Sigmoid colon (tissue), 6 donors: ENCODE measurements at regions not wholly inside any gene's neighbourhood (a gene's known extent, or its start where the extent isn't known, plus 50 kb on each side); places are given as distances from the start of the nearest gene placed in this dataset.

Source experiments
- DNase-seq: peaks from one replicate; pipeline ENCODE4 v3.0.0-alpha.2; 2019
- H3K27ac ChIP-seq, 4 donors: fragments of 200-600 bp; sonication (generic); one replicate each; pipeline ENCODE4 v1.5.1; 2016 to 2019; ENCODE audit warnings: mild to moderate bottlenecking in 1 of 4
- H3K27me3 ChIP-seq, 3 donors: fragments of 200-600 bp; sonication (generic); one replicate each; pipeline ENCODE4 v1.5.1; 2019; ENCODE audit warnings: mild to moderate bottlenecking in 1 of 3
- H3K36me3 ChIP-seq, 4 donors: fragments of 200-600 bp; sonication (generic); one replicate each; pipeline ENCODE4 v1.5.1; 2016 to 2019
- H3K4me1 ChIP-seq, 4 donors: fragments of 200-600 bp; sonication (generic); one replicate each; pipeline ENCODE4 v1.5.1; 2017 to 2019
- H3K4me3 ChIP-seq, 4 donors: fragments of 200-600 bp; sonication (generic); one replicate each; pipeline ENCODE4 v1.5.1; 2017 to 2019; ENCODE audit warnings: mild to moderate bottlenecking in 2 of 4, moderate library complexity in 1 of 4
- H3K9me3 ChIP-seq, 4 donors: fragments of 200-600 bp in 3 of 4; sonication (generic) in 3 of 4; one replicate each; pipeline versions ENCODE4 v1.5.1 to v1.6.1; 2013 to 2019
- EP300 ChIP-seq, 4 donors: sonication (generic); formaldehyde crosslinking; IDR thresholded peaks; one replicate each; pipeline ENCODE4 v1.6.1; 2017; ENCODE audit warnings: antibody characterized with exemption in 4 of 4
- POLR2A ChIP-seq, 2 donors: fragments of 450-650 bp; IDR thresholded peaks; one replicate each; pipeline ENCODE4 v1.6.1; 2016; ENCODE audit warnings: antibody characterized with exemption in 2 of 2, mild to moderate bottlenecking in 2 of 2, moderate library complexity in 2 of 2
- POLR2AphosphoS5 ChIP-seq, 4 donors: sonication (generic); formaldehyde crosslinking; IDR thresholded peaks; one replicate each; pipeline ENCODE4 v1.6.1; 2017; ENCODE audit warnings: antibody characterized with exemption in 4 of 4
- WGBS, 2 donors: extraction: QIAGEN DNeasy Blood & Tissue Kit; methylation state at CpG; one replicate each; pipeline ENCODE4 v1.1.7; 2013; 5-methylcytosine and 5-hydroxymethylcytosine counted together
- intact Hi-C: fragments of 100-400 bp; cut with DNase I; formaldehyde crosslinking; loops from one replicate; pipeline ENCODE4 v1.15.1; 2023
- TF ChIP-seq, protein P1 (sequence below), 4 experiments: fragments of 450-650 bp in 3 of 4; fragments of 200-600 bp in 1 of 4; IDR thresholded peaks; one replicate each; pipeline ENCODE4 v1.5.1; 2016 to 2019; ENCODE audit warnings: antibody characterized with exemption in 4 of 4, mild to moderate bottlenecking in 3 of 4, moderate library complexity in 2 of 4
- donor health status: healthy with polysubstance abuse.
- donor health status: healthy.

DNA sequence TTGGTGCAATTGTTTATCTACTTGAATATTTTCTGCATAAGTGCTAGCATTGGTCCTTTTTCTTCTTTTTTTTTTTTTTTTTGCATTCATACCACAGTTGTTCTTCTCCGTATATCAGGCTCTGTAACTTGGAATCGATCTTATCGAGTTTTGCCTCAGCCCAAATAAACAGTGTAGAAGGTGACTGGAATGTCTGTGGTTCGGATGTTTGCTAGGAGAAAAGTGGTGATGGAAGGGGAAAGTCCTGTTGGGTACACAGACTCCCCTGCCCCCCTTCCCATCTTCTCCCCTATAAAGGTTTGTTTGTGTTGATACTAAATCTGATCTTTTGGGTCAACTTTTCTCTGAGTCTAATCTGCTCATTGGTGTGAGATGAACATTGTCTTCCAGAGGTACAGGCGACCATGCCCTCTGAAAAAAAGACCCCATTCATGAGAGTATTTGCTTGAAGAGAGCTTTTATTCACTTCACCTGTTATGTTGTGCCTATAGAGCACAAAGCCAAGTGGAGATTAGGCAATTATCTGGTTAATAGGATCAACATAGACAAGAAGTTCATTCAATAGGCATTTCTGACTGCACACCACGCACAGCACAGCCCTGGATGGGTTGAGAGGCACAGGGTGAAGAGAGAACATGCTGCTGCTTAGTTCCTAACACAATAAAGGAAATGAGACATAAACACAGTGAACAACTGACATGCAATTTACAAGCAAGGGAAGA is 620.0 kb downstream of the PKHD1 start:
- intact Hi-C loops, result no loop called here
- Histone ChIP-seq H3K27ac (no peak overlapping the region), H3K9me3 (peaks cover 0 to 2% (median 0%) of the 10 kb centered on the region in 4 donors), H3K4me3 (no peak overlapping the region), H3K27me3 (no peaks in the 10 kb centered on the region), H3K36me3 (no peaks in the 10 kb centered on the region), H3K4me1 (peaks cover 0 to 2% (median 0%) of the 10 kb centered on the region in 4 donors)
- WGBS, 2 donors, result 66 to 79% methylated on average over 6 of the region's 6 CpGs
- TF ChIP-seq, protein P1, sequence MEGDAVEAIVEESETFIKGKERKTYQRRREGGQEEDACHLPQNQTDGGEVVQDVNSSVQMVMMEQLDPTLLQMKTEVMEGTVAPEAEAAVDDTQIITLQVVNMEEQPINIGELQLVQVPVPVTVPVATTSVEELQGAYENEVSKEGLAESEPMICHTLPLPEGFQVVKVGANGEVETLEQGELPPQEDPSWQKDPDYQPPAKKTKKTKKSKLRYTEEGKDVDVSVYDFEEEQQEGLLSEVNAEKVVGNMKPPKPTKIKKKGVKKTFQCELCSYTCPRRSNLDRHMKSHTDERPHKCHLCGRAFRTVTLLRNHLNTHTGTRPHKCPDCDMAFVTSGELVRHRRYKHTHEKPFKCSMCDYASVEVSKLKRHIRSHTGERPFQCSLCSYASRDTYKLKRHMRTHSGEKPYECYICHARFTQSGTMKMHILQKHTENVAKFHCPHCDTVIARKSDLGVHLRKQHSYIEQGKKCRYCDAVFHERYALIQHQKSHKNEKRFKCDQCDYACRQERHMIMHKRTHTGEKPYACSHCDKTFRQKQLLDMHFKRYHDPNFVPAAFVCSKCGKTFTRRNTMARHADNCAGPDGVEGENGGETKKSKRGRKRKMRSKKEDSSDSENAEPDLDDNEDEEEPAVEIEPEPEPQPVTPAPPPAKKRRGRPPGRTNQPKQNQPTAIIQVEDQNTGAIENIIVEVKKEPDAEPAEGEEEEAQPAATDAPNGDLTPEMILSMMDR (IDR thresholded peaks at IDR 0.05), result no peak
- no peak for TF ChIP-seq POLR2AphosphoS5 (IDR thresholded peaks at IDR 0.05)
- no peak for TF ChIP-seq POLR2A (IDR thresholded peaks at IDR 0.05)
- no peak for TF ChIP-seq EP300 (IDR thresholded peaks at IDR 0.05)
- no peak for DNase-seq

DNA sequence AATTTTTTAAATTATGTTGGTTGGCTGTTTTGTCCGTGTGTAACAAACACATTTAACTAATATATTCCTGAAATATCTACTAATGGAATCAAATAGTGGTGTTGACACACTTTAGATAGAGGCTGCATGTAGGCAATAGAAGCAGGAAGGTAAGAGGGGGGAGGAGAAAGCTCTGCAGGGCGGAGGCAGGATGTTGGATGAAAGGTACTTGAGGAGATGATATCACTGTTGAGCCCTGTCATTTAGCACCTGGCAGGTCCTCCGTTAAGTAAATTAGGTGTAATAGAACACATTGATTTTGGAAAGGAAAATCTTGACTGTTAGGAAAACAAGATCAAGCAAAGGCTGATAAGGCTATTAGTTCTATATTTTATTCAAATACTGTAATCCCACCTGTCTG is 618.7 kb downstream of the PKHD1 start:
- H3K9me3 ChIP-seq, result peaks cover 0 to 2% (median 0%) of the 10 kb centered on the region in 4 donors
- no peak overlapping the region for H3K4me3 ChIP-seq
- H3K27ac ChIP-seq, result no peak overlapping the region
- H3K4me1 ChIP-seq, result peaks cover 0 to 2% (median 0%) of the 10 kb centered on the region in 4 donors
- H3K36me3 ChIP-seq, result no peaks in the 10 kb centered on the region
- intact Hi-C loops, result no loop called here
- 68 to 70% methylated on average over 3 of the region's 3 CpGs for whole genome bisulfite sequencing, 2 donors
- TF ChIP-seq POLR2A (IDR thresholded peaks at IDR 0.05) (no peak), POLR2AphosphoS5 (IDR thresholded peaks at IDR 0.05) (no peak), EP300 (IDR thresholded peaks at IDR 0.05) (no peak)
- TF ChIP-seq, protein P1 (IDR thresholded peaks at IDR 0.05), result no peak
- no peaks in the 10 kb centered on the region for H3K27me3 ChIP-seq
- DNase-seq, result no peak

DNA sequence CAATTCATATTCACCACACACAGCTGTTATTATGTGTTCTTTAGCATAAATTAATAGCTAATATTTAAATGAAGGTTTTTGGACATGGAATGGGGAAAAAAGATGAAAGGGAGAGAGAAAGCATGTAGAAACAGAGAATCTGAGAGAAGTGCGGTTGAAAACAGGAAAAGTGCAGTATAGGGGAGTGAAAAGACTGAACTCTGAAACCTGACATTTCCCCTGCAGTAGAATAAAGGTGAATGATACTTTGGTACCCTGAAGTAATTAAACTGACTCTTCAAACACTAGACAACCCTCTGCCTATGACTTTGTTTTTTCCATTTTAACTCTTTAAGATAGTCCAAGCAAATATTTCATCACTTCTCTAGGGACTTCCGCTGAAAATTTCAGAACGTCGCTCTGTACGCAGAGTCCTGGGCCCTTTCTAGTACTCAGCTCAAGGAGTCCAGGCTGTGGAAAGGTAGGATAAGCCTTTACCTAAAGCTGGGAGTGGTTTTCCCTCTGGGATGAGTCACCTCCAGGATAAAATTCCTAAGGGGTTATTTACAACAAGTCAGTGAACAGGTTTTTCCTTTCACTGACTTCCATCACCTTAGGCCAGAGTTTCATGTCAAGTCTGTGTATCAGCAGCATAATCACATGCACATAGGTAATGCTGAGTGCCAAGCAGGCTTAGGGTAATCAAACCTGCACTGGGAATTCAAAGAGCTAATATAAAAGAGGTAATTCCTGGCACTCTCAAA is 614.5 kb downstream of the PKHD1 start:
- no peaks in the 10 kb centered on the region for H3K4me1 ChIP-seq
- H3K27me3 ChIP-seq, result no peaks in the 10 kb centered on the region
- TF ChIP-seq EP300 (IDR thresholded peaks at IDR 0.05) (no peak), POLR2A (IDR thresholded peaks at IDR 0.05) (no peak), POLR2AphosphoS5 (IDR thresholded peaks at IDR 0.05) (no peak)
- TF ChIP-seq, protein P1 (IDR thresholded peaks at IDR 0.05), result no peak
- no peak for DNase-seq
- 54 to 71% methylated on average over 5 of the region's 5 CpGs for WGBS, 2 donors
- H3K4me3 ChIP-seq, result no peak overlapping the region
- H3K9me3 ChIP-seq, result no peaks in the 10 kb centered on the region
- intact Hi-C loops, result no loop called here
- no peaks in the 10 kb centered on the region for H3K36me3 ChIP-seq
- no peak overlapping the region for H3K27ac ChIP-seq

DNA sequence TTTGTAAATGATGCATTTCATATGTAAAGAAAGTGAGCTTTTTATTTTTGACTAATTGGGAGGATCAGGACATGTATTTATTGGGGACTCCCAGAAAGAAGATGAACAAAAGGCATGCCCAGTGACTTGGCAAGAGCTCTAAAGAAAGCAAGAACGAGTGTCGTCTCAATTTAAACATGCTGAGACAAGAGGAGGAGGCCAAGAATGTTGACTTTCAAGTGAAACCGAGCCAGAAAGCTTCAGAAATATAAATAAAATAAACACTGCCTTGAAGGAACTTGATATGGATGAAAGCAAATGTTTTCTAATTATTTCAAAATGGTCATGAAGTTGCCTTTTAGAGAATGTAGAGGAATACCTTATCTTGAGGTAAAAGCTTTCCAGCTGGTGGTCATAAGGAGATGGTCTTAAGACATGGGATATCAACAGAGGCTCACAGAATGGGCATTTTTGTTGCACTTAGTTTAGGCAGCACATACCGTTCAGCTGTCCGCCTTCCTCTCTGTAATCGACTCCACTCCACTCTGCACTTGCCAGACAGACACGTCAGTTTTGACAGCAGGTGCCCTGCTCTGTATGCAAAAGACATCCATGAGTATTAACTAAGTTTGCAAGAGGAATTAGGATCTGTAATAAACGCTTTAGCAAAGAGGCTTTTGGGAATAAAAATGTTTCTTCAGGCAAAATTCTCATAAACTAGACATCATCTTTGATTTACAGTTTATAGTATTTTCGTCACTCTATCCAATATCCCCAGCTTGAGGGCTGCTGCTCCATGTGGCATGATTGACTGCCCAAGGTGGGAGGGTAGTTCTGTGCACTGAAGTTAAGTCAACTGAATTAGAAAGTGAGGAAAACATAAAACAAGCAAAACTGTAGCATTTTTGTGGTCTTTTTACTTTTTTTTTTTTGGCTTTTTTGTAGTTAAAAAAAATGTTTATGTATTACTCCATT is 613.1 kb downstream of the PKHD1 start:
- Histone ChIP-seq H3K4me1 (no peaks in the 10 kb centered on the region), H3K36me3 (no peaks in the 10 kb centered on the region), H3K4me3 (no peak overlapping the region), H3K27me3 (no peaks in the 10 kb centered on the region), H3K27ac (no peak overlapping the region), H3K9me3 (no peaks in the 10 kb centered on the region)
- intact Hi-C loops, result no loop called here
- WGBS, 2 donors, result 73 to 82% methylated on average over 9 of the region's 9 CpGs
- DNase-seq, result no peak
- TF ChIP-seq, protein P1 (IDR thresholded peaks at IDR 0.05), result no peak
- no peak for TF ChIP-seq POLR2A (IDR thresholded peaks at IDR 0.05)
- TF ChIP-seq POLR2AphosphoS5 (IDR thresholded peaks at IDR 0.05), result no peak
- TF ChIP-seq EP300 (IDR thresholded peaks at IDR 0.05), result no peak
